A673 (cell line): ENCODE measurements at regions not wholly inside any gene's neighbourhood (a gene's known extent, or its start where the extent isn't known, plus 50 kb on each side); places are given as distances from the start of the nearest gene placed in this dataset.

Experiments
- BruUV-seq: library from RNA; stranded (reverse); fragments of 400-500 nt; replicated peaks from 2 replicates; lab custom pipeline; 2021; lab: Mats Ljungman, UMichigan
- CTCF ChIA-PET: fragments of 300-600 bp; sonication (Branson Sonifier 250); formaldehyde crosslinking; loops from one replicate; lab custom pipeline; 2022; ENCODE audit warnings: antibody characterized with exemption; lab: Charles Lee
- POLR2A ChIA-PET: fragments of 300-600 bp; sonication (Branson Sonifier 250); formaldehyde crosslinking; loops from one replicate; lab custom pipeline; 2022; ENCODE audit warnings: antibody characterized with exemption; ENCODE audit not compliant: low non-redundant PET; lab: Charles Lee
- DNase-seq: peaks from one replicate; pipeline ENCODE4 v3.0.0-alpha.2; 2015; ENCODE audit warnings: low spot score
- H3K27ac ChIP-seq: fragments of 200-600 bp; sonication (generic); 2 replicates; pipeline ENCODE4 v1.5.1; 2016; ENCODE audit warnings: mixed run types, low read depth, mild to moderate bottlenecking, mixed read lengths, antibody characterized with exemption, low read length; ENCODE audit not compliant: poor library complexity, severe bottlenecking
- H3K27me3 ChIP-seq: fragments of 200-600 bp; sonication (generic); replicated peaks from 2 replicates; pipeline ENCODE4 v1.6.1; 2017; ENCODE audit warnings: mixed run types, low read depth, mild to moderate bottlenecking, mixed read lengths, antibody characterized with exemption, low read length; ENCODE audit not compliant: insufficient read depth, poor library complexity
- H3K36me3 ChIP-seq: fragments of 200-600 bp; sonication (generic); 2 replicates; pipeline ENCODE4 v1.6.1; 2016; ENCODE audit warnings: mixed run types, mild to moderate bottlenecking, mixed read lengths, antibody characterized with exemption, low read length; ENCODE audit not compliant: insufficient read depth, poor library complexity, severe bottlenecking
- H3K4me1 ChIP-seq: fragments of 200-600 bp; sonication (generic); 2 replicates; pipeline ENCODE4 v1.6.1; 2017; ENCODE audit warnings: mixed run types, mild to moderate bottlenecking, mixed read lengths, antibody characterized with exemption, low read length; ENCODE audit not compliant: insufficient read depth, poor library complexity, severe bottlenecking
- H3K4me3 ChIP-seq: fragments of 200-600 bp; sonication (generic); 2 replicates; pipeline ENCODE4 v1.5.1; 2016; ENCODE audit warnings: low read depth, mixed run types, mild to moderate bottlenecking, mixed read lengths, low read length; ENCODE audit not compliant: poor library complexity, severe bottlenecking
- H3K9me3 ChIP-seq: fragments of 200-600 bp; sonication (generic); 2 replicates; pipeline ENCODE4 v1.6.1; 2016; ENCODE audit warnings: mixed run types, low read depth, mild to moderate bottlenecking, mixed read lengths, antibody characterized with exemption, low read length; ENCODE audit not compliant: poor library complexity, severe bottlenecking
- CTCF ChIP-seq: fragments of 300-800, 200-600 bp; sonication (generic); conservative IDR thresholded peaks from 2 replicates; pipeline ENCODE4 v1.5.1; 2017; ENCODE audit warnings: low read depth, mild to moderate bottlenecking, antibody characterized with exemption, low read length, moderate library complexity, mixed read lengths
- EZH2 ChIP-seq: fragments of 200-600 bp; sonication (generic); IDR thresholded peaks from 2 replicates; pipeline ENCODE4 v1.6.1; 2017; ENCODE audit warnings: borderline replicate concordance, low read depth, mild to moderate bottlenecking, mixed read lengths, antibody characterized with exemption, low read length; ENCODE audit not compliant: poor library complexity, severe bottlenecking
- intact Hi-C: fragments of 100-400 bp; cut with micrococcal nuclease; formaldehyde crosslinking; loops from one replicate; pipeline ENCODE4 v1.10.0; 2022; ENCODE audit not compliant: unreplicated experiment

GRCh38 chr2:56784046-56784445, 600.3 kb downstream of the CCDC85A start:
- Histone ChIP-seq H3K36me3 (no peaks in the 10 kb centered on the region), H3K9me3 (no peaks in the 10 kb centered on the region), H3K4me3 (no peak overlapping the region), H3K4me1 (no peaks in the 10 kb centered on the region), H3K27me3 (no peaks in the 10 kb centered on the region), H3K27ac (no peak overlapping the region)
- ChIA-PET POLR2A (no interaction called here), CTCF (no interaction called here)
- DNase-seq: no peak
- TF ChIP-seq EZH2: no peak
- TF ChIP-seq CTCF: no peak
- no TSS peak for BruUV-seq
- intact Hi-C loops: no loop called here

- no peaks in the 10 kb centered on the region for H3K4me1 ChIP-seq
- no peak for DNase-seq
- H3K27ac ChIP-seq: no peak overlapping the region
- no peaks in the 10 kb centered on the region for H3K27me3 ChIP-seq
- no peaks in the 10 kb centered on the region for H3K9me3 ChIP-seq
- ChIA-PET POLR2A (interaction anchor here (0.6 kb wide), 1 partner anchor 152 kb away, joined by 3 read pairs; no protein-coding TSS in a partner anchor), CTCF (no interaction called here)
- intact Hi-C loops: no loop called here
- no peak overlapping the region for H3K4me3 ChIP-seq
- H3K36me3 ChIP-seq: no peaks in the 10 kb centered on the region
- no peak for TF ChIP-seq CTCF
- no peak for TF ChIP-seq EZH2
- BruUV-seq: no TSS peak
These were observed 617.4 kb downstream of the CCDC85A start for GRCh38 chr2:56801214-56801613.

- H3K4me3 ChIP-seq: no peak overlapping the region
- DNase-seq: no peak
- H3K27me3 ChIP-seq: no peaks in the 10 kb centered on the region
- no peak for TF ChIP-seq EZH2
- TF ChIP-seq CTCF: no peak
- intact Hi-C loops: no loop called here
- no peak overlapping the region for H3K27ac ChIP-seq
- no peaks in the 10 kb centered on the region for H3K4me1 ChIP-seq
- POLR2A ChIA-PET: no interaction called here
- no TSS peak for BruUV-seq
- CTCF ChIA-PET: no interaction called here
- no peaks in the 10 kb centered on the region for H3K9me3 ChIP-seq
- no peaks in the 10 kb centered on the region for H3K36me3 ChIP-seq
These were observed 618.0 kb downstream of the CCDC85A start for GRCh38 chr2:56801770-56802169.
